ENCODE measurements at regions not wholly inside any gene's neighbourhood (a gene's known extent, or its start where the extent isn't known, plus 50 kb on each side); places are given as distances from the start of the nearest gene placed in this dataset.

DNA sequence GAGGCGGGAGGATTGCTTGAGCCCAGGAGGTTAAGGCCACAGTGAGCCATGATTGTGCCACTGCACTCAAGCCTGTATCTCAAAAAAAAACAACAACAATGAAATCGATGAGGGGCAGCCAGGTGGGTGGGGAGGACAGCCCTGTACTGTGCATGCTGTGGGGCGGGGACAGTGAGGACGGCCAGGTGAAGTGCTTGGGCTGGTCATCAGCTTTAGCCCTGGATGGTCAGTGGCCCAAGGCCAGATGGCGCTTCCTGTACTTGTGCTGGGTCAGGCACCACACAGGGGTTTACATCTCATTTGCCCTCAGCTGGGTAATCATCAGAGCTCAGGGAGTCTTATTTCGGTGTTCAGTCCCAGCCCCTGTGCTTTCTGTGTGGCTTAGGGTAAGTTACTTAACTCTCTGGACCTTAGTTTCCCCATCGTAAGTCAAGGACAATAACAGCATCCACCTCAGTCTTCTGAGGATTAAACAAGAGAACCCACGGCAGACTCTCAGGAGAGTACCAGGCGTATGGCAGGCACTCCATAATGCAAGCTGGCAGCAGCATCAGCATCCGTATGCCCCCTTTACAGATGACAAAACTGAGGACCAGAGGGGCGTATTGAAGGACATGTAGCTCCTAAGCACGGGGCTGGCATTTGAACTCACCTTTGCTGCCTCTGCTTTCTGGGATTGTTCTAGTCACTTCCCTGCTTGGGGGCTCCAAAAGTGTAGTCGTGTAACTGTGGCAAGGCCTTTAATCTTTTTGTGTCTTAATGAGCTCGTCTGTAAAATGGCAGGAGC, 71.9 kb downstream of the SLC25A47 start:
- intact Hi-C loops (cut with DNase I) = no loop called here
- Histone ChIP-seq H3K9ac (ENCODE audit: low read depth in 2 of 2, low read length in 2 of 2) (no peak overlapping the region), H3K36me3 (no peaks in the 10 kb centered on the region), H3K4me1 (peaks cover 11% of the 10 kb centered on the region), H3K27me3 (no peaks in the 10 kb centered on the region), H3K9me3 (no peaks in the 10 kb centered on the region), H3K27ac (no peak overlapping the region), H3K4me3 (no peak overlapping the region)
- TF ChIP-seq, protein P1, sequence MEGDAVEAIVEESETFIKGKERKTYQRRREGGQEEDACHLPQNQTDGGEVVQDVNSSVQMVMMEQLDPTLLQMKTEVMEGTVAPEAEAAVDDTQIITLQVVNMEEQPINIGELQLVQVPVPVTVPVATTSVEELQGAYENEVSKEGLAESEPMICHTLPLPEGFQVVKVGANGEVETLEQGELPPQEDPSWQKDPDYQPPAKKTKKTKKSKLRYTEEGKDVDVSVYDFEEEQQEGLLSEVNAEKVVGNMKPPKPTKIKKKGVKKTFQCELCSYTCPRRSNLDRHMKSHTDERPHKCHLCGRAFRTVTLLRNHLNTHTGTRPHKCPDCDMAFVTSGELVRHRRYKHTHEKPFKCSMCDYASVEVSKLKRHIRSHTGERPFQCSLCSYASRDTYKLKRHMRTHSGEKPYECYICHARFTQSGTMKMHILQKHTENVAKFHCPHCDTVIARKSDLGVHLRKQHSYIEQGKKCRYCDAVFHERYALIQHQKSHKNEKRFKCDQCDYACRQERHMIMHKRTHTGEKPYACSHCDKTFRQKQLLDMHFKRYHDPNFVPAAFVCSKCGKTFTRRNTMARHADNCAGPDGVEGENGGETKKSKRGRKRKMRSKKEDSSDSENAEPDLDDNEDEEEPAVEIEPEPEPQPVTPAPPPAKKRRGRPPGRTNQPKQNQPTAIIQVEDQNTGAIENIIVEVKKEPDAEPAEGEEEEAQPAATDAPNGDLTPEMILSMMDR (IDR thresholded peaks at IDR 0.05) = no peak
- DNase-seq = no peak

DNA sequence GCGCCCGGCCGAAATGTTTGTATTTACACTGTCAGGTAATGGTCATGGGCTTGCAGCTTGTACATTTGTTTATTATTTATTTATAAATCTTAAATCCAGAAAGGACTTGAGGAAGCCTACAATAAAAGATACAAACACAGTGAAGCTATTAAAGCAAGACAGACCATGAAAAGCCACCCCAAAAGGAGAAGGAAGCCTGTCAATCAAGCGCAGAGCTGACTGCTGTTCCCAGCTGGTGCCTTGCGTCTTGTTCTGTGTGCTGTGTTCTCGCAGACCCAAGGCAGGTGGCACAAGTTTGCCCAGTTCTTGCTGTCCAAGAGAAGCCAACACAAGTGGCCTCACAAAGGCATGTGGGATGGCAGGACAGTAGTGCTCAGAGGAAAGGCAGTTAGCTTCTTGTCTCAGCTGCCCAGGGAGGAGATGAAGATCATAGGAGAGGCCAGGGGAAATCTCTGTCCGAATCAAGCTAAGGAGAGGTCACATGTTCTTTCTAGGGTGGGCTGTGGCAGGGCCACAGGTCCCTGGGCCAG, 73.2 kb downstream of the SLC25A47 start:
- Histone ChIP-seq H3K27ac (no peak overlapping the region), H3K4me3 (no peak overlapping the region), H3K27me3 (no peaks in the 10 kb centered on the region), H3K9me3 (no peaks in the 10 kb centered on the region), H3K9ac (ENCODE audit: low read depth in 2 of 2, low read length in 2 of 2) (no peak overlapping the region), H3K4me1 (peaks cover 11% of the 10 kb centered on the region), H3K36me3 (no peaks in the 10 kb centered on the region)
- intact Hi-C loops (cut with DNase I) = no loop called here
- no peak for DNase-seq
- TF ChIP-seq, protein P1 (IDR thresholded peaks at IDR 0.05) = no peak

DNA sequence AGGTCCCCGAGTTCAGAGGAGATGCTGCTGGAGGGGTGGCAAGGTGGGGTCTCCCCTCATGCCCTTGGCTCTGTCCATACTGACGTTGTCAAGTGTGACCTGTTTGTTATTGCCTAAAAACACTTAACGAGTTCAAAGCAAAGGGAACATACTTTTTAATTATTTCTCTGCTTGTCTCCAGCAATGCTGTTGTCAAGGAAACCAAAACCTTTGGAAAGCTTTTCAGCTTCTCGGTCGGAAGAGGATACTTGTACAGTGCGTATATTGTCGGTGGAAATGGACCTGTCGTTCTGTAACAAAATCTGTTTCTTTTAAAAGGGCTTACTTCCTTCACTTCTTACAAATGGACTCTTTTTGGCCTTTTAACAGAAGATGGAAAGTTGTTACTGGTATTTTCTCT, 73.9 kb downstream of the SLC25A47 start:
- Histone ChIP-seq H3K27ac (peak overlapping the region; percentile 69), H3K36me3 (no peaks in the 10 kb centered on the region), H3K4me3 (no peak overlapping the region), H3K9ac (ENCODE audit: low read depth in 2 of 2, low read length in 2 of 2) (no peak overlapping the region), H3K4me1 (peaks cover 11% of the 10 kb centered on the region), H3K27me3 (no peaks in the 10 kb centered on the region), H3K9me3 (no peaks in the 10 kb centered on the region)
- TF ChIP-seq, protein P1 (IDR thresholded peaks at IDR 0.05) = no peak
- no peak for DNase-seq
- intact Hi-C loops (cut with DNase I) = no loop called here

DNA sequence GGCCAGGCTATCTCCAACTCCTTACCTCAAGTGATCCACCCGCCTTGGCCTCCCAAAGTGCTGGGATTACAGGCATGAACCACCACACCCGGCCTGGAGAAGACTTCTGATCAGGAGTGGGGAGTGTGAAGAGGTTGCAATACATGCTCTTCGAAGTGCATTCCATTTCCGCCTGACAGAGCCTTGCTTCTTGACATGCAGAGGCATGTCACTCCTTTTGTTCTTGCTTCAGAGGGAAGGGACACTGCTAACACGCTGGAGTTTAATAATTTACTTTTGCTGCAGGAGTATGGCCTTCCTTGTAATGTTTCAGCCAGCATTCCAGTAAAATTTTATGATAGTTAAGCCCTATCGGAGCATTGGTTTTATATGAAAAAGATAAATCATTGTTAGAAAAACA, 74.9 kb downstream of the SLC25A47 start:
- no peaks in the 10 kb centered on the region for H3K27me3 ChIP-seq
- peak overlapping the region; percentile 69 for H3K27ac ChIP-seq
- H3K9ac ChIP-seq (ENCODE audit: low read depth in 2 of 2, low read length in 2 of 2) = no peak overlapping the region
- H3K9me3 ChIP-seq = no peaks in the 10 kb centered on the region
- intact Hi-C loops (cut with DNase I) = no loop called here
- TF ChIP-seq, protein P1 (IDR thresholded peaks at IDR 0.05) = no peak
- H3K36me3 ChIP-seq = no peaks in the 10 kb centered on the region
- H3K4me1 ChIP-seq = peaks cover 7% of the 10 kb centered on the region
- DNase-seq = peak; percentile 67
- no peak overlapping the region for H3K4me3 ChIP-seq

DNA sequence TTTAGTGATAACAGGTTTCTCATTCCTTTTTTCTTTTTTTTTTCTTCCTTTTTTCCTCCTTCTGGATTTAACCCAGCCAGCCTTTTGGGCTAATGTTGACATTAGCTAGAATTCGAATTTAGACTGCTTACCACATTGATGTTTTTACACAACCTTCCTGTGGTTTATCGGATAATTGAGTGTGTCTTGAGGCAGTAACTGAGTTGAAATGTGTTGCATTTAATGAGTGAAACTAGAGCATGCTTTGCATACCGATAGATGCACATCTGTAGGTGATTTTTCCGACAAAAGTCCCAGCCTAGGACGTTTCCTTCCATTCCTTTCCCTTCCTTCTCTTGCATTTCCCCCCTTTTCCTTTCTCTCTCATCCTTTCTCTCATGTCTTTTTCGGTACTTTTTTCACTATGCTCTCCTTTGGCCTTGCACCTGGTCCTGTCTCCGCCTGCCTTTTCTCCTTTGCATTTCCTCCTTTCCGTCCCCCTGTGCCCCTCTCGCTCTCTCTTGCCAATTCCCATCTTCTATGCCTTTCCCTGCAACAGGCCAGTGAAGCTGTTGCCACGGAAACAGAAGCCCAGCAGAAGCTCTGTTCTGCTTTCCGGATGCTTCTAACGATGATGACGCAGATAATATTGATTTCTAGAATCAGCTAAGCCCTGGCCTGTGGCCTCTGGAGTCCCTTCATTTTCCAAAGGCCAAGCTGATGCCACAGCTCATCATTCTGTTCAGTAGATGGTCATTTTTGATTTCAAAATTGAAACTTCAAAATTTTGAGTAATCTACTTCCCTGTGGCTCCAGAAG, 76.1 kb downstream of the SLC25A47 start:
- intact Hi-C loops (cut with DNase I) = no loop called here
- Histone ChIP-seq H3K4me3 (no peak overlapping the region), H3K4me1 (peaks cover 7% of the 10 kb centered on the region), H3K9me3 (no peaks in the 10 kb centered on the region), H3K36me3 (no peaks in the 10 kb centered on the region), H3K27me3 (no peaks in the 10 kb centered on the region), H3K9ac (ENCODE audit: low read depth in 2 of 2, low read length in 2 of 2) (peak overlapping the region in 1 of 2 donors; percentile 30), H3K27ac (peak overlapping the region; percentile 69)
- TF ChIP-seq, protein P1 (IDR thresholded peaks at IDR 0.05) = no peak
- DNase-seq = no peak
